GM23338 (cell line): ENCODE measurements at regions not wholly inside any gene's neighbourhood (a gene's known extent, or its start where the extent isn't known, plus 50 kb on each side); places are given as distances from the start of the nearest gene placed in this dataset.

Experiments
- CREB1 ChIP-seq: fragments of 250-450 bp; sonication (Bioruptor Pico); IDR thresholded peaks from 2 replicates; pipeline ENCODE4 v1.5.0; 2020; ENCODE audit warnings: low read depth, mild to moderate bottlenecking, moderate library complexity
- EZH2 ChIP-seq: fragments of 200-600 bp; sonication (generic); IDR thresholded peaks from one replicate; pipeline ENCODE4 v1.8.0; 2017; ENCODE audit warnings: antibody characterized with exemption, mild to moderate bottlenecking, low read depth; ENCODE audit not compliant: unreplicated experiment
- EZH2phosphoT487 ChIP-seq: fragments of 200-600 bp; sonication (generic); IDR thresholded peaks from one replicate; pipeline ENCODE4 v1.8.1; 2018; ENCODE audit warnings: antibody characterized with exemption; ENCODE audit not compliant: unreplicated experiment
- JUNB ChIP-seq: IDR thresholded peaks from one replicate; pipeline ENCODE4 v1.6.1; 2016; ENCODE audit warnings: antibody characterized with exemption; ENCODE audit not compliant: unreplicated experiment
- NANOG ChIP-seq: IDR thresholded peaks from 2 replicates; pipeline ENCODE4 v1.6.1; 2016; ENCODE audit warnings: antibody characterized with exemption, borderline replicate concordance
- POLR2AphosphoS5 ChIP-seq: IDR thresholded peaks from 2 replicates; pipeline ENCODE4 v1.6.1; 2016; ENCODE audit warnings: antibody characterized with exemption, low read depth
- STAT1 ChIP-seq: IDR thresholded peaks from one replicate; pipeline ENCODE4 v1.6.1; 2016; ENCODE audit warnings: antibody characterized with exemption; ENCODE audit not compliant: unreplicated experiment
- ZNF114 ChIP-seq: fragments of 250-450 bp; sonication (Bioruptor Pico); IDR thresholded peaks from 2 replicates; pipeline ENCODE4 v1.5.0; 2020; ENCODE audit warnings: mild to moderate bottlenecking, moderate library complexity
- ZNF331 ChIP-seq: fragments of 250-450 bp; sonication (Bioruptor Pico); IDR thresholded peaks from 2 replicates; pipeline ENCODE4 v1.5.0; 2020; ENCODE audit warnings: low read depth, mild to moderate bottlenecking, moderate library complexity
- TF ChIP-seq, protein P1 (sequence below), 2 experiments: fragments of 200-600 bp in 1 of 2; sonication (generic) in 1 of 2; conservative IDR thresholded peaks; 2 replicates each; pipeline versions ENCODE4 v1.5.1 to v1.6.1; 2016 to 2017; ENCODE audit warnings: antibody characterized with exemption in 2 of 2, low read depth in 2 of 2, mild to moderate bottlenecking in 2 of 2, moderate library complexity in 1 of 2
- TF ChIP-seq, protein P2 (sequence below): IDR thresholded peaks from one replicate; pipeline ENCODE4 v1.6.1; 2018; ENCODE audit warnings: antibody characterized with exemption; ENCODE audit not compliant: unreplicated experiment
- TF ChIP-seq, protein P3 (sequence below): fragments of 250-450 bp; sonication (Bioruptor Pico); IDR thresholded peaks from 2 replicates; pipeline ENCODE4 v1.5.0; 2020; ENCODE audit warnings: mild to moderate bottlenecking, moderate library complexity
- TF ChIP-seq, protein P4 (sequence below): IDR thresholded peaks from 2 replicates; pipeline ENCODE4 v1.6.1; 2016; ENCODE audit warnings: antibody characterized with exemption

DNA sequence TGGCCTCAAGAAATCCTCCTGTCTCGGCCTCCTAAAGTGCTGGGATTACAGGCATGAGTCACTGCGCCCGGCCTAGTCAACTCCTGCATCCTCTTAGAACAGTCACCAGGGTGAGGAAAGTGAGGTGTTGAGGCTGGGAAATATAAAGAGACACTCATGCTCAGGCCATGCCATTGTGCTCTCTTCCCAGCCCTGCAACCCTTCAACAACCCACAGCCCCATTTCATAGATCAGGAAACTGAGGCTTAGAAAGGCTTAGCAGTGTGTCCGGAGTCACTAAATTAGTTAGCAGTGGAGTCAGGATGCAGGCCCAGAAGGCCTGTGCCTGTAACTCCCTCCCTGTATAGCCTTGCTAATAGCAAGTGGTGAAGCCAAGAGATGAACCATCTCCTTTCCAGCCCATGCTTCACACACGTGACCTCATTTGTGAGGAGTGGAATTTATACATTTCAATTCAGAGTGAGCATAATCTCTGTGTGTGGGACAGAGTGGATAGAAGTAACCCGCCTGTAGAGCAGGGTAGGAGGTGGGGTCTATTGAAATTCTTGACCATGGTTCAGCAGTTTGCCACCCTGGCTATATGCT, 51.7 kb upstream of the USP3 start:
- TF ChIP-seq, protein P1, sequence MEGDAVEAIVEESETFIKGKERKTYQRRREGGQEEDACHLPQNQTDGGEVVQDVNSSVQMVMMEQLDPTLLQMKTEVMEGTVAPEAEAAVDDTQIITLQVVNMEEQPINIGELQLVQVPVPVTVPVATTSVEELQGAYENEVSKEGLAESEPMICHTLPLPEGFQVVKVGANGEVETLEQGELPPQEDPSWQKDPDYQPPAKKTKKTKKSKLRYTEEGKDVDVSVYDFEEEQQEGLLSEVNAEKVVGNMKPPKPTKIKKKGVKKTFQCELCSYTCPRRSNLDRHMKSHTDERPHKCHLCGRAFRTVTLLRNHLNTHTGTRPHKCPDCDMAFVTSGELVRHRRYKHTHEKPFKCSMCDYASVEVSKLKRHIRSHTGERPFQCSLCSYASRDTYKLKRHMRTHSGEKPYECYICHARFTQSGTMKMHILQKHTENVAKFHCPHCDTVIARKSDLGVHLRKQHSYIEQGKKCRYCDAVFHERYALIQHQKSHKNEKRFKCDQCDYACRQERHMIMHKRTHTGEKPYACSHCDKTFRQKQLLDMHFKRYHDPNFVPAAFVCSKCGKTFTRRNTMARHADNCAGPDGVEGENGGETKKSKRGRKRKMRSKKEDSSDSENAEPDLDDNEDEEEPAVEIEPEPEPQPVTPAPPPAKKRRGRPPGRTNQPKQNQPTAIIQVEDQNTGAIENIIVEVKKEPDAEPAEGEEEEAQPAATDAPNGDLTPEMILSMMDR (conservative IDR thresholded peaks at IDR 0.05; ENCODE audit: low read depth in 2 of 2) = no peak
- TF ChIP-seq EZH2 = no peak
- TF ChIP-seq CREB1 = no peak
- no peak for TF ChIP-seq EZH2phosphoT487
- no peak for TF ChIP-seq POLR2AphosphoS5
- TF ChIP-seq, protein P2, sequence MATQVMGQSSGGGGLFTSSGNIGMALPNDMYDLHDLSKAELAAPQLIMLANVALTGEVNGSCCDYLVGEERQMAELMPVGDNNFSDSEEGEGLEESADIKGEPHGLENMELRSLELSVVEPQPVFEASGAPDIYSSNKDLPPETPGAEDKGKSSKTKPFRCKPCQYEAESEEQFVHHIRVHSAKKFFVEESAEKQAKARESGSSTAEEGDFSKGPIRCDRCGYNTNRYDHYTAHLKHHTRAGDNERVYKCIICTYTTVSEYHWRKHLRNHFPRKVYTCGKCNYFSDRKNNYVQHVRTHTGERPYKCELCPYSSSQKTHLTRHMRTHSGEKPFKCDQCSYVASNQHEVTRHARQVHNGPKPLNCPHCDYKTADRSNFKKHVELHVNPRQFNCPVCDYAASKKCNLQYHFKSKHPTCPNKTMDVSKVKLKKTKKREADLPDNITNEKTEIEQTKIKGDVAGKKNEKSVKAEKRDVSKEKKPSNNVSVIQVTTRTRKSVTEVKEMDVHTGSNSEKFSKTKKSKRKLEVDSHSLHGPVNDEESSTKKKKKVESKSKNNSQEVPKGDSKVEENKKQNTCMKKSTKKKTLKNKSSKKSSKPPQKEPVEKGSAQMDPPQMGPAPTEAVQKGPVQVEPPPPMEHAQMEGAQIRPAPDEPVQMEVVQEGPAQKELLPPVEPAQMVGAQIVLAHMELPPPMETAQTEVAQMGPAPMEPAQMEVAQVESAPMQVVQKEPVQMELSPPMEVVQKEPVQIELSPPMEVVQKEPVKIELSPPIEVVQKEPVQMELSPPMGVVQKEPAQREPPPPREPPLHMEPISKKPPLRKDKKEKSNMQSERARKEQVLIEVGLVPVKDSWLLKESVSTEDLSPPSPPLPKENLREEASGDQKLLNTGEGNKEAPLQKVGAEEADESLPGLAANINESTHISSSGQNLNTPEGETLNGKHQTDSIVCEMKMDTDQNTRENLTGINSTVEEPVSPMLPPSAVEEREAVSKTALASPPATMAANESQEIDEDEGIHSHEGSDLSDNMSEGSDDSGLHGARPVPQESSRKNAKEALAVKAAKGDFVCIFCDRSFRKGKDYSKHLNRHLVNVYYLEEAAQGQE = no peak
- TF ChIP-seq ZNF114 (CRISPR knock-in tag) = no peak
- no peak for TF ChIP-seq ZNF331 (CRISPR knock-in tag)
- no peak for TF ChIP-seq JUNB
- TF ChIP-seq, protein P3, sequence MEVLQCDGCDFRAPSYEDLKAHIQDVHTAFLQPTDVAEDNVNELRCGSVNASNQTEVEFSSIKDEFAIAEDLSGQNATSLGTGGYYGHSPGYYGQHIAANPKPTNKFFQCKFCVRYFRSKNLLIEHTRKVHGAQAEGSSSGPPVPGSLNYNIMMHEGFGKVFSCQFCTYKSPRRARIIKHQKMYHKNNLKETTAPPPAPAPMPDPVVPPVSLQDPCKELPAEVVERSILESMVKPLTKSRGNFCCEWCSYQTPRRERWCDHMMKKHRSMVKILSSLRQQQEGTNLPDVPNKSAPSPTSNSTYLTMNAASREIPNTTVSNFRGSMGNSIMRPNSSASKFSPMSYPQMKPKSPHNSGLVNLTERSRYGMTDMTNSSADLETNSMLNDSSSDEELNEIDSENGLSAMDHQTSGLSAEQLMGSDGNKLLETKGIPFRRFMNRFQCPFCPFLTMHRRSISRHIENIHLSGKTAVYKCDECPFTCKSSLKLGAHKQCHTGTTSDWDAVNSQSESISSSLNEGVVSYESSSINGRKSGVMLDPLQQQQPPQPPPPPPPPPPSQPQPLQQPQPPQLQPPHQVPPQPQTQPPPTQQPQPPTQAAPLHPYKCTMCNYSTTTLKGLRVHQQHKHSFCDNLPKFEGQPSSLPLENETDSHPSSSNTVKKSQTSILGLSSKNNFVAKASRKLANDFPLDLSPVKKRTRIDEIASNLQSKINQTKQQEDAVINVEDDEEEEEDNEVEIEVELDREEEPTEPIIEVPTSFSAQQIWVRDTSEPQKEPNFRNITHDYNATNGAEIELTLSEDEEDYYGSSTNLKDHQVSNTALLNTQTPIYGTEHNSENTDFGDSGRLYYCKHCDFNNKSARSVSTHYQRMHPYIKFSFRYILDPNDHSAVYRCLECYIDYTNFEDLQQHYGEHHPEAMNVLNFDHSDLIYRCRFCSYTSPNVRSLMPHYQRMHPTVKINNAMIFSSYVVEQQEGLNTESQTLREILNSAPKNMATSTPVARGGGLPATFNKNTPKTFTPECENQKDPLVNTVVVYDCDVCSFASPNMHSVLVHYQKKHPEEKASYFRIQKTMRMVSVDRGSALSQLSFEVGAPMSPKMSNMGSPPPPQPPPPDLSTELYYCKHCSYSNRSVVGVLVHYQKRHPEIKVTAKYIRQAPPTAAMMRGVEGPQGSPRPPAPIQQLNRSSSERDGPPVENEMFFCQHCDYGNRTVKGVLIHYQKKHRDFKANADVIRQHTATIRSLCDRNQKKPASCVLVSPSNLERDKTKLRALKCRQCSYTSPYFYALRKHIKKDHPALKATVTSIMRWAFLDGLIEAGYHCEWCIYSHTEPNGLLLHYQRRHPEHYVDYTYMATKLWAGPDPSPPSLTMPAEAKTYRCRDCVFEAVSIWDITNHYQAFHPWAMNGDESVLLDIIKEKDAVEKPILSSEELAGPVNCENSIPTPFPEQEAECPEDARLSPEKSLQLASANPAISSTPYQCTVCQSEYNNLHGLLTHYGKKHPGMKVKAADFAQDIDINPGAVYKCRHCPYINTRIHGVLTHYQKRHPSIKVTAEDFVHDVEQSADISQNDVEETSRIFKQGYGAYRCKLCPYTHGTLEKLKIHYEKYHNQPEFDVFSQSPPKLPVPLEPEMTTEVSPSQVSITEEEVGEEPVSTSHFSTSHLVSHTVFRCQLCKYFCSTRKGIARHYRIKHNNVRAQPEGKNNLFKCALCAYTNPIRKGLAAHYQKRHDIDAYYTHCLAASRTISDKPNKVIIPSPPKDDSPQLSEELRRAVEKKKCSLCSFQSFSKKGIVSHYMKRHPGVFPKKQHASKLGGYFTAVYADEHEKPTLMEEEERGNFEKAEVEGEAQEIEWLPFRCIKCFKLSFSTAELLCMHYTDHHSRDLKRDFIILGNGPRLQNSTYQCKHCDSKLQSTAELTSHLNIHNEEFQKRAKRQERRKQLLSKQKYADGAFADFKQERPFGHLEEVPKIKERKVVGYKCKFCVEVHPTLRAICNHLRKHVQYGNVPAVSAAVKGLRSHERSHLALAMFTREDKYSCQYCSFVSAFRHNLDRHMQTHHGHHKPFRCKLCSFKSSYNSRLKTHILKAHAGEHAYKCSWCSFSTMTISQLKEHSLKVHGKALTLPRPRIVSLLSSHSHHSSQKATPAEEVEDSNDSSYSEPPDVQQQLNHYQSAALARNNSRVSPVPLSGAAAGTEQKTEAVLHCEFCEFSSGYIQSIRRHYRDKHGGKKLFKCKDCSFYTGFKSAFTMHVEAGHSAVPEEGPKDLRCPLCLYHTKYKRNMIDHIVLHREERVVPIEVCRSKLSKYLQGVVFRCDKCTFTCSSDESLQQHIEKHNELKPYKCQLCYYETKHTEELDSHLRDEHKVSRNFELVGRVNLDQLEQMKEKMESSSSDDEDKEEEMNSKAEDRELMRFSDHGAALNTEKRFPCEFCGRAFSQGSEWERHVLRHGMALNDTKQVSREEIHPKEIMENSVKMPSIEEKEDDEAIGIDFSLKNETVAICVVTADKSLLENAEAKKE = no peak
- TF ChIP-seq, protein P4, sequence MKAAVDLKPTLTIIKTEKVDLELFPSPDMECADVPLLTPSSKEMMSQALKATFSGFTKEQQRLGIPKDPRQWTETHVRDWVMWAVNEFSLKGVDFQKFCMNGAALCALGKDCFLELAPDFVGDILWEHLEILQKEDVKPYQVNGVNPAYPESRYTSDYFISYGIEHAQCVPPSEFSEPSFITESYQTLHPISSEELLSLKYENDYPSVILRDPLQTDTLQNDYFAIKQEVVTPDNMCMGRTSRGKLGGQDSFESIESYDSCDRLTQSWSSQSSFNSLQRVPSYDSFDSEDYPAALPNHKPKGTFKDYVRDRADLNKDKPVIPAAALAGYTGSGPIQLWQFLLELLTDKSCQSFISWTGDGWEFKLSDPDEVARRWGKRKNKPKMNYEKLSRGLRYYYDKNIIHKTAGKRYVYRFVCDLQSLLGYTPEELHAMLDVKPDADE = no peak
- TF ChIP-seq NANOG = no peak
- no peak for TF ChIP-seq STAT1
